ENCODE measurements at regions not wholly inside any gene's neighbourhood (a gene's known extent, or its start where the extent isn't known, plus 50 kb on each side); places are given as distances from the start of the nearest gene placed in this dataset.

DNA sequence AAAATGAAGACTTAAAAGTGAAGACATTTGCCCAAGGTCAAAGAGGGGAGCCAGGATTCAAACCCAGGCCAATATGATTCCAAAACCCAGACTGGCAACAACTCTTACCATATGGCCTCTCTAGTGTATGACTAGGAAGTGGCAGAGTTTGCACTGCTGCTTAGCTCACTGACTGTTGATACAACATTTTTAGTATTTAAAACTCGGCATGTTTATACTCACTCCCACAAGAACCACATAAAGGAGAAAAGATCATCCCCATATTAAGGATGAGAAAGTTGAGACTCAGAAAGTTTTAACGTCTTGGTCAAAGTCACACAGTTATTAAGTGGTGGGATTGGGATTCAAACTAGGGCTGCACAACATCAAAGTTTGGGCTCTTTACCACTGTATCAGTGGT lies 81.7 kb downstream of the CCDC34 start:
- Histone ChIP-seq H3K9ac (no peak overlapping the region), H3K27ac (no peak overlapping the region), H3K36me3 (ENCODE audit: insufficient read depth) (no peaks in the 10 kb centered on the region), H3K4me2 (no peak overlapping the region), H3K27me3 (ENCODE audit: insufficient read depth, low read depth) (no peaks in the 10 kb centered on the region), H4K20me1 (ENCODE audit: insufficient read depth) (no peaks in the 10 kb centered on the region), H3K4me3 (IDR thresholded peaks at IDR 0.05; ENCODE audit: insufficient read depth, low read depth, low read length) (no peak overlapping the region), H3K79me2 (ENCODE audit: insufficient read depth, low read depth) (no peaks in the 10 kb centered on the region), H3K4me1 (ENCODE audit: low read depth, poor library complexity, severe bottlenecking) (no peaks in the 10 kb centered on the region), H2AFZ (ENCODE audit: low read depth) (no peak overlapping the region)
- TF ChIP-seq, protein P1, sequence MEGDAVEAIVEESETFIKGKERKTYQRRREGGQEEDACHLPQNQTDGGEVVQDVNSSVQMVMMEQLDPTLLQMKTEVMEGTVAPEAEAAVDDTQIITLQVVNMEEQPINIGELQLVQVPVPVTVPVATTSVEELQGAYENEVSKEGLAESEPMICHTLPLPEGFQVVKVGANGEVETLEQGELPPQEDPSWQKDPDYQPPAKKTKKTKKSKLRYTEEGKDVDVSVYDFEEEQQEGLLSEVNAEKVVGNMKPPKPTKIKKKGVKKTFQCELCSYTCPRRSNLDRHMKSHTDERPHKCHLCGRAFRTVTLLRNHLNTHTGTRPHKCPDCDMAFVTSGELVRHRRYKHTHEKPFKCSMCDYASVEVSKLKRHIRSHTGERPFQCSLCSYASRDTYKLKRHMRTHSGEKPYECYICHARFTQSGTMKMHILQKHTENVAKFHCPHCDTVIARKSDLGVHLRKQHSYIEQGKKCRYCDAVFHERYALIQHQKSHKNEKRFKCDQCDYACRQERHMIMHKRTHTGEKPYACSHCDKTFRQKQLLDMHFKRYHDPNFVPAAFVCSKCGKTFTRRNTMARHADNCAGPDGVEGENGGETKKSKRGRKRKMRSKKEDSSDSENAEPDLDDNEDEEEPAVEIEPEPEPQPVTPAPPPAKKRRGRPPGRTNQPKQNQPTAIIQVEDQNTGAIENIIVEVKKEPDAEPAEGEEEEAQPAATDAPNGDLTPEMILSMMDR (conservative IDR thresholded peaks at IDR 0.05; ENCODE audit: low read depth, low read length) = no peak

DNA sequence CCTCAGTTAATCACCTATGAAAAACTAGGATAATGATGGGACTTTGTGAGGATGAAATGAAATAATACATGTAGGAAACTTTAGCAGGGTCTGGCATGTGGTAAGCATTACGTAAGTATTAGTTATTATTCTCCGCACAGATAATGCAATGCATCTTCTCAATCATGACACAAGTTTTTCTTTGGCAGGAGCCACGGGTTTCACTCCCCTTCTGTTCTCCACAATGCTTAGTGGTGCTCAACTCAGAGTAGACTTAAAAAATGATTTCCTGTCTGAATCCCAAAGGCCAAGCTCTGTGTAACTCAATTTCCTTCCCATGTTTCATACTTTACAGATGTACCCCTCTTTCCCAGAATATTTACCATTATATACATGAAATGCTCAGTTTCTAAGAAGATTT lies 82.9 kb downstream of the CCDC34 start:
- H3K4me2 ChIP-seq = no peak overlapping the region
- H4K20me1 ChIP-seq (ENCODE audit: insufficient read depth) = no peaks in the 10 kb centered on the region
- H3K27me3 ChIP-seq (ENCODE audit: insufficient read depth, low read depth) = no peaks in the 10 kb centered on the region
- H3K36me3 ChIP-seq (ENCODE audit: insufficient read depth) = no peaks in the 10 kb centered on the region
- TF ChIP-seq, protein P1 (conservative IDR thresholded peaks at IDR 0.05; ENCODE audit: low read depth, low read length) = no peak
- no peak overlapping the region for H3K4me3 ChIP-seq (IDR thresholded peaks at IDR 0.05; ENCODE audit: insufficient read depth, low read depth, low read length)
- no peaks in the 10 kb centered on the region for H3K79me2 ChIP-seq (ENCODE audit: insufficient read depth, low read depth)
- no peak overlapping the region for H3K9ac ChIP-seq
- no peak overlapping the region for H2AFZ ChIP-seq (ENCODE audit: low read depth)
- H3K27ac ChIP-seq = no peak overlapping the region
- no peaks in the 10 kb centered on the region for H3K4me1 ChIP-seq (ENCODE audit: low read depth, poor library complexity, severe bottlenecking)

DNA sequence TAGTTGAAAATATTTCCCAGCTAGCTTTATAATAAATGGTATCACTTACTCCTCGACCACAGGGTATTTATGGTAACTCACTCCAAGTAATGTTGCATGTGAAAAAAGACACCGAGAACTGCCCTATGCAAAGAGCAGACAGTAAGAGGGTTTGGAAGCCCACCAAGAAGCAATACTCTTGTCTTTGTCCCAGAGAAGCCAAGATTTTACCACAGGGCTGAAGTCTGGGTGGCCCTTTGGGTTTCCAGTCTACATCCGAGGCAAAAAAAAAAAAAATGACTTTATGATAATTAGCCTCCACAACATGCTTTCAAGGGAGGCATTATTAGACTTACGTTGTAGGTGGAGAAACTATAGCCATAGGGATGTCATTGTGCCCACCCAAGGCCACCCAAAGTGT lies 83.6 kb downstream of the CCDC34 start:
- Histone ChIP-seq H3K4me3 (IDR thresholded peaks at IDR 0.05; ENCODE audit: insufficient read depth, low read depth, low read length) (no peak overlapping the region), H3K79me2 (ENCODE audit: insufficient read depth, low read depth) (no peaks in the 10 kb centered on the region), H4K20me1 (ENCODE audit: insufficient read depth) (no peaks in the 10 kb centered on the region), H3K27me3 (ENCODE audit: insufficient read depth, low read depth) (no peaks in the 10 kb centered on the region), H2AFZ (ENCODE audit: low read depth) (no peak overlapping the region), H3K4me1 (ENCODE audit: low read depth, poor library complexity, severe bottlenecking) (no peaks in the 10 kb centered on the region), H3K27ac (no peak overlapping the region), H3K9ac (no peak overlapping the region), H3K4me2 (no peak overlapping the region), H3K36me3 (ENCODE audit: insufficient read depth) (no peaks in the 10 kb centered on the region)
- TF ChIP-seq, protein P1 (conservative IDR thresholded peaks at IDR 0.05; ENCODE audit: low read depth, low read length) = no peak

DNA sequence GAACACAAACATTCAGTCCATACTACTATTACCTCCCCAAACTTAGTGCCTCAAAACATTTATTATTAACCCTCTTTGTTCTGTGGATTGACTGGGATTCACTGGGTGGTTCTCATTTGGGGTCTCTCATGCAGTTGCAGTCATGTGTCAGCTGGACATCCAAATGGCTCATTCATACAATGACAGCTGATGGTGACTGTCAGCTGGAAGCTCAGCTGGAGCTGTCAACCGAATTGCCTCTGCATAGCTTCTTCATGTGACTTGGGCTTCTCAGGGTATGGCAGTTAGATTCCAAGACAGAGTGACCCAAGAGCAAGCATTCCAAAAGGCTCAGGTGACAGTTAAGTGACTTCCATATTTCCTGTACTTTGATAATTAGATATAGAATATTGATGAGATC lies 85.2 kb downstream of the CCDC34 start:
- no peaks in the 10 kb centered on the region for H4K20me1 ChIP-seq (ENCODE audit: insufficient read depth)
- H3K4me1 ChIP-seq (ENCODE audit: low read depth, poor library complexity, severe bottlenecking) = no peaks in the 10 kb centered on the region
- H2AFZ ChIP-seq (ENCODE audit: low read depth) = no peak overlapping the region
- H3K79me2 ChIP-seq (ENCODE audit: insufficient read depth, low read depth) = no peaks in the 10 kb centered on the region
- no peaks in the 10 kb centered on the region for H3K27me3 ChIP-seq (ENCODE audit: insufficient read depth, low read depth)
- no peak overlapping the region for H3K27ac ChIP-seq
- H3K36me3 ChIP-seq (ENCODE audit: insufficient read depth) = no peaks in the 10 kb centered on the region
- no peak overlapping the region for H3K9ac ChIP-seq
- TF ChIP-seq, protein P1 (conservative IDR thresholded peaks at IDR 0.05; ENCODE audit: low read depth, low read length) = no peak
- H3K4me3 ChIP-seq (IDR thresholded peaks at IDR 0.05; ENCODE audit: insufficient read depth, low read depth, low read length) = no peak overlapping the region
- no peak overlapping the region for H3K4me2 ChIP-seq

DNA sequence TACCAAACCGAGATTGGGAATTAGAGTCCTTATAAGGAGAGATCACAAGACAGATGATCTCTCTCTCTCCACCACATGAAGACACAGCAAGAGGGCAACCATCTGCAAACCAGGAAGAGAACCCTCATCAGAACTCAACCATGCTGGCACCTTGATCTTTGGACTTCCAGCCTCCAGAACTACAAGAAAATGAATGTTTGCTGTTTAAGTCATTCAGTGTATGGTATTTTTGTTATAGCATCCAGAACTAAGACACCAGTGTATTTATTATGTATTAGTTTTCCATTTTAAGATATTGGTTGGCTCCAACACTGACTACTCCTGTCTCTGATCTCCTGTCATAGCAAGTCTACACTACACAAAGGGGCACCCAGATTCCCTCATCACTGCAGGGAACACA lies 86.9 kb downstream of the CCDC34 start:
- TF ChIP-seq, protein P1 (conservative IDR thresholded peaks at IDR 0.05; ENCODE audit: low read depth, low read length) = no peak
- Histone ChIP-seq H3K27me3 (ENCODE audit: insufficient read depth, low read depth) (no peaks in the 10 kb centered on the region), H3K9ac (no peak overlapping the region), H3K4me3 (IDR thresholded peaks at IDR 0.05; ENCODE audit: insufficient read depth, low read depth, low read length) (no peak overlapping the region), H3K4me1 (ENCODE audit: low read depth, poor library complexity, severe bottlenecking) (no peaks in the 10 kb centered on the region), H3K4me2 (no peak overlapping the region), H2AFZ (ENCODE audit: low read depth) (no peak overlapping the region), H4K20me1 (ENCODE audit: insufficient read depth) (no peaks in the 10 kb centered on the region), H3K27ac (no peak overlapping the region), H3K36me3 (ENCODE audit: insufficient read depth) (no peaks in the 10 kb centered on the region), H3K79me2 (ENCODE audit: insufficient read depth, low read depth) (no peaks in the 10 kb centered on the region)

Data from KMS-11 (cell line).